A673 (cell line): ENCODE measurements at regions not wholly inside any gene's neighbourhood (a gene's known extent, or its start where the extent isn't known, plus 50 kb on each side); places are given as distances from the start of the nearest gene placed in this dataset.

Experiments
- CTCF ChIP-seq: fragments of 300-800, 200-600 bp; sonication (generic); conservative IDR thresholded peaks from 2 replicates; pipeline ENCODE4 v1.5.1; 2017; ENCODE audit warnings: low read depth, mild to moderate bottlenecking, antibody characterized with exemption, low read length, moderate library complexity, mixed read lengths
- EZH2 ChIP-seq: fragments of 200-600 bp; sonication (generic); IDR thresholded peaks from 2 replicates; pipeline ENCODE4 v1.6.1; 2017; ENCODE audit warnings: borderline replicate concordance, low read depth, mild to moderate bottlenecking, mixed read lengths, antibody characterized with exemption, low read length; ENCODE audit not compliant: poor library complexity, severe bottlenecking

DNA sequence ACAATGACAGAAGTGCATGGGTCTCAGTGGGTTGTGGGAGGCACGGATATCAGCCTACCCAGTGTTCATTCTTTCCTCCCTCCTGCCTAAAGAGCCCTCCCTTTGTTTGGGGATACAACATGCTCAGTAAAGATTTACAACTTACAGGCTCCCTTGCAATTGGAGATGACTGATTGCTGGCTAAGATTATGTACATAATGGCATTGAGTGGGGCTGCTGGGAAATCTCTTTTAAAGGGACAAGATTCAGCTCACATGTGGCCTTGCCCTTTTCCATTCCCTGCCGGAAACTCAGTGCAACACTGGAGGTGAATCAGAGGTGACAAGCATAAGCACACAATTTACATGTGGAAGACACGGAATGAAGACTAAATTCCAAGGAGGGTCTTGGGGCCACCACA lies 83.7 kb upstream of the CHRM3 start:
- no peak for TF ChIP-seq CTCF
- TF ChIP-seq EZH2 = no peak
